ENCODE measurements at regions not wholly inside any gene's neighbourhood (a gene's known extent, or its start where the extent isn't known, plus 50 kb on each side); places are given as distances from the start of the nearest gene placed in this dataset.

DNA sequence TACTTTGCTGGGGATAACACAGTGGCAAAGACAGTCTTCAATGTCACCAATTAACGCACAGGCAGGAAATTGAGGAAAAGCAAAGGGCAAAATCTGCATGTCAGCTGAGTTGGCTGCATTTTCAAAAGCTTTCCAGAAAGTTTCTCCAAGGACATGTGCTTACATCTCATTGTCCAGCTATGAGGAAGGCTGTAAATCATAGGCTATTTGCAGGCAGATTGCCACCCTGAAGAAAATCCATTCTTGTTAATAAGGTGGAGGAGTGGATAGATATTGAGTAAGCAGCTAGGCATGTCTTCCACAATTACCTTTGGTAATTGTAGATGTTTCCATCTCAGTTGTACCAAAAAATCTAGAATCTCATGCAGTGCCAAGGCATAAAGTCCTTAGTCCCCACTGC is 278.0 kb upstream of the NUDT12 start:
- no peak for TF ChIP-seq CTCF (IDR thresholded peaks at IDR 0.05)
- no peak for TF ChIP-seq POLR2A (IDR thresholded peaks at IDR 0.05)
- no peak for TF ChIP-seq EP300 (IDR thresholded peaks at IDR 0.05)
- no peak for TF ChIP-seq POLR2AphosphoS5 (IDR thresholded peaks at IDR 0.05)
